Right kidney (tissue), 1 donor: ENCODE measurements at regions not wholly inside any gene's neighbourhood (a gene's known extent, or its start where the extent isn't known, plus 50 kb on each side); places are given as distances from the start of the nearest gene placed in this dataset.

ENCODE experiments used
- DNase-seq: peaks from one replicate; pipeline ENCODE4 v3.0.0-alpha.2; 2016

- no peak for DNase-seq
These were observed 333.0 kb downstream of the GRB14 start for GRCh38 chr2:164288235-164288634.

GRCh38 chr2:164287056-164287455 lies 334.2 kb downstream of the GRB14 start:
- no peak for DNase-seq

GRCh38 chr2:164285576-164285975 lies 335.7 kb downstream of the GRB14 start:
- DNase-seq, result no peak

GRCh38 chr2:164281896-164282295 lies 339.4 kb downstream of the GRB14 start:
- DNase-seq, result no peak

GRCh38 chr2:164275659-164276058 lies 345.6 kb downstream of the GRB14 start:
- DNase-seq, result no peak

- DNase-seq, result no peak
These were observed 360.8 kb downstream of the GRB14 start for GRCh38 chr2:164260506-164260905.

- DNase-seq, result no peak
These were observed 363.5 kb downstream of the GRB14 start for GRCh38 chr2:164257742-164258141.

- no peak for DNase-seq
These were observed 368.6 kb downstream of the GRB14 start for GRCh38 chr2:164252568-164253287.

- DNase-seq, result no peak
These were observed 378.0 kb downstream of the GRB14 start for GRCh38 chr2:164243315-164243714.

- DNase-seq, result no peak
These were observed 378.9 kb downstream of the GRB14 start for GRCh38 chr2:164242409-164242808.

GRCh38 chr2:164234074-164234473 lies 387.2 kb downstream of the GRB14 start:
- DNase-seq, result no peak

GRCh38 chr2:164224007-164224406 lies 397.3 kb downstream of the GRB14 start:
- no peak for DNase-seq

- no peak for DNase-seq
These were observed 399.8 kb downstream of the GRB14 start for GRCh38 chr2:164221473-164221872.

GRCh38 chr2:164220265-164220664 lies 401.0 kb downstream of the GRB14 start:
- DNase-seq, result no peak

- no peak for DNase-seq
These were observed 407.4 kb downstream of the GRB14 start for GRCh38 chr2:164213916-164214315.

GRCh38 chr2:164205347-164205746 lies 415.9 kb downstream of the GRB14 start:
- DNase-seq, result no peak

- DNase-seq, result no peak
These were observed 418.2 kb downstream of the GRB14 start for GRCh38 chr2:164203131-164203530.

GRCh38 chr2:164198256-164198655 lies 423.0 kb downstream of the GRB14 start:
- DNase-seq, result no peak

- DNase-seq, result no peak
These were observed 430.6 kb downstream of the GRB14 start for GRCh38 chr2:164190700-164191099.

GRCh38 chr2:164189851-164190250 lies 431.4 kb downstream of the GRB14 start:
- no peak for DNase-seq

GRCh38 chr2:164187121-164187520 lies 434.2 kb downstream of the GRB14 start:
- DNase-seq, result no peak

- no peak for DNase-seq
These were observed 434.7 kb downstream of the GRB14 start for GRCh38 chr2:164186591-164186990.

GRCh38 chr2:164182116-164182627 lies 439.1 kb downstream of the GRB14 start:
- DNase-seq, result no peak

- no peak for DNase-seq
These were observed 442.3 kb downstream of the GRB14 start for GRCh38 chr2:164178835-164179465.
